ENCODE measurements at regions not wholly inside any gene's neighbourhood (a gene's known extent, or its start where the extent isn't known, plus 50 kb on each side); places are given as distances from the start of the nearest gene placed in this dataset.
"Not testable (repeated sequence)": the region's sequence is repeated elsewhere in the genome, so short reads cannot be mapped to it uniquely, and the experiment has no call there.

DNA sequence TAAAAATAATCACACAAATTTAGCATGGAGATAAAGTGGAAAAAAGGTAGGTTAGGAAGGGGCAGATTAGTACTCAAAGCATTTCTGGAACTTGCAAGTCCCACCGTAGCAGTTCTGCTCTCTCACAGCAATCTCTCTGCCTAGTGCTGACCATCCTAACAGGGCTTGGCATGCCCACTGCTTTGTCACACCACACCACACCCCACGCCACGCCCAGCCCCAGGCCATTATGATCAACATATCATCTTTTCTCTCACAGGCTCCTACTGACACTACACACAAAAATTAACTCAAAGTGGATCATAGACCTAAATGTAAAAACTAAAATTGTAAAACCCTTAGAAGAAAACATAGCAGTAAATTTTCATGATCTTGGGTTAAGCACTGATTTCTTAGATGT, 273.7 kb downstream of the DAD1 start:
- DNase-seq (ENCODE audit: low read depth in 3 of 3, low spot score in 2 of 3) = no peak

DNA sequence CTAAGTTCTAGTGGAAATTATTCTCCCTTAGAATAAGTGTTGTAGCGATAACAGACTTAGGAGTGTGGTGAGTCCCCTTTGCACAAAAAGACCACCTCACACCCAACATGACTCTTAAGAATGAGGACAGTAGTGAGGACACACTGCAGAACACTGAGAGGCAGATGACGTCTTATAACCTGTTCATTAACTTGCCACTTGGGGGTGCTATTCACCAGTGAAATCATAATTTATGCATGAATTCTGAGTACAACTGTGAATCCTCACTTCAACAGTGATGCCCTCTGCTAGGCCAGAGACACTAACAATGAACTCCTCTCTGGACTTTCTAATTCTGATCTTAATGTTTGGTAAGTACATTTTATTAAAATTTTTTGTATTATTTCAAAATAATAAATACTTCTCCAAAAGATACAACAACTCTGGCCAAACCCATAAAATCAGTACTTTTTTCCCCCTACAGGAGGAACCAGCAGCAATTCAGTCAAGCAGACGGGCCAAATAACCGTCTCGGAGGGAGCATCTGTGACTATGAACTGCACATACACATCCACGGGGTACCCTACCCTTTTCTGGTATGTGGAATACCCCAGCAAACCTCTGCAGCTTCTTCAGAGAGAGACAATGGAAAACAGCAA, 274.7 kb downstream of the DAD1 start:
- DNase-seq (ENCODE audit: low read depth in 3 of 3, low spot score in 2 of 3) = no peak

DNA sequence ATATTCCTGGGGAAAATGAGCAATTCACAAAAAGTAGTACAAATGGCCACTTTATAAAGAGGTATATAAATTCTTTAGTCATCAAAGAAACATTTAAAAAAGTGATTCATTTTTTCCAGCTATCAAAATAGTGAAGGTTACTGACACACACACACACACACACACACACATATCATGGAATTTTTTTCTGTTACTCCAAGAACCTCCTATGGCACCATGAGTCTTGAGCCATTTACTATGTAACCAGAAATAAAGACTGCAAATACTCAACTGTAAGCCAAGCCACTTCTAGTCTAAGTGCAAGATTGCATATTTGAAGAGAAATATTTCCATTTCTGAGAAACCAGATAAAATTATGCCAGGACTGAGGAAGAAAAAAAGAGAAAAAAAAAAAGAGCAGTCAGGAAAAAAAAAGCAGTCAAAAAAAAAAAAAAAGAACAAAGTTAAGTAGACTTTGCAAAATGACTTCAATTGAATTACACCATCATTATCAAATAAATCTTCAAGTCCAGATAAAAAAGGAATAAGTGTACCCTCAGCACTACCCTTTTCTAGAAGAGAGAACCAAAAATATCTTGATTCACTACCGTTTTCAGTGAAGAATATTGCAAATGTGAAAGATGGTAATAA, 275.7 kb downstream of the DAD1 start:
- no peak for DNase-seq (ENCODE audit: low read depth in 3 of 3, low spot score in 2 of 3)

DNA sequence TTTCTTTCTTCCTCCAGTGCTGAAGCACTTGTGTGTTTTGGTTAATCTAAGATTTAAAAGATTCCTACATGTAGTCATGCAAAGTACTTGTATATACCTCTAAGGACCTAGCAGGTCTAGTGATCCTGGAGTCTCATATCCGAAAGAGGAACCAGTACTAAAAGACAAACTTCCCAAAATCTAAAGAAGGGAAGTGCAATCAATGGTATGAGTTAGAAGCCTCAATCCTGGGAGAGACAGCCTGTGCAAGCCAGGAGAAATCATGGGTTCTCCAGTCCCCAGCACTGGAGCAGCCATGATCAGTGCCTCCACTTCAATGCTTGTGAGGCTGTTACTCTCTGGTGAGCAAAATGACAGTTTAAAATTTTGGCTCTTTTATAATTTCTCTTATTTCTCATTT, 277.4 kb downstream of the DAD1 start:
- no peak for DNase-seq (ENCODE audit: low read depth in 3 of 3, low spot score in 2 of 3)

DNA sequence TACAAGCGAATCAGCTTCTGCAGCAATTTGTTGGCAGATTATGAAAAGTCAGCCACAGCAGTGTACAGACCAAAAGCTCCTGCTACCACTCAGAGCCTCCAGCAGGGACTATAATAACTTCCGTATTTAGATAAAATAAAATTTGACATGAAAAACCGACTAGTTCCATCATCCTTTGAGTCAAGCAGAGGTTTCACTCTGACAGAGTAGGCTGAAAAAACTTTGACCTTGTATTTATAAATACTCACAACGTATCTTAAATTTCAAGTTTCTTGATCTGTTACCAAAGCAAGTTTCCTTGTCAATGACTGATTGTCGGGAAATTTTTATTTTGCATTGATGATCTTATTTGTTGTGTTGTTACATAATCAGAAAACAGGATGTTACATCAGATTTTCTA, 283.4 kb downstream of the DAD1 start:
- DNase-seq (ENCODE audit: low read depth in 3 of 3, low spot score in 2 of 3) = no peak

DNA sequence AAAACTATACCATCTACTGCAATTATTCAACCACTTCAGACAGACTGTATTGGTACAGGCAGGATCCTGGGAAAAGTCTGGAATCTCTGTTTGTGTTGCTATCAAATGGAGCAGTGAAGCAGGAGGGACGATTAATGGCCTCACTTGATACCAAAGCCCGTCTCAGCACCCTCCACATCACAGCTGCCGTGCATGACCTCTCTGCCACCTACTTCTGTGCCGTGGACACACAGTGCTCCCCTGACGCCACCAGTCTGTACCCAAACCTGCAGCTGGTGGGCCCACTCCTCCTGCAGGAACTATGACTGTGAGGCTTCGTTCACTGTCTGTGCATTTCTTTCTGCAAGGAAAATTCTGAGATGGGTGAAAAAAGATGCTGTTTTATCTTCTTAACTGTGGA, 284.7 kb downstream of the DAD1 start:
- DNase-seq (ENCODE audit: low read depth in 3 of 3, low spot score in 2 of 3) = no peak

DNA sequence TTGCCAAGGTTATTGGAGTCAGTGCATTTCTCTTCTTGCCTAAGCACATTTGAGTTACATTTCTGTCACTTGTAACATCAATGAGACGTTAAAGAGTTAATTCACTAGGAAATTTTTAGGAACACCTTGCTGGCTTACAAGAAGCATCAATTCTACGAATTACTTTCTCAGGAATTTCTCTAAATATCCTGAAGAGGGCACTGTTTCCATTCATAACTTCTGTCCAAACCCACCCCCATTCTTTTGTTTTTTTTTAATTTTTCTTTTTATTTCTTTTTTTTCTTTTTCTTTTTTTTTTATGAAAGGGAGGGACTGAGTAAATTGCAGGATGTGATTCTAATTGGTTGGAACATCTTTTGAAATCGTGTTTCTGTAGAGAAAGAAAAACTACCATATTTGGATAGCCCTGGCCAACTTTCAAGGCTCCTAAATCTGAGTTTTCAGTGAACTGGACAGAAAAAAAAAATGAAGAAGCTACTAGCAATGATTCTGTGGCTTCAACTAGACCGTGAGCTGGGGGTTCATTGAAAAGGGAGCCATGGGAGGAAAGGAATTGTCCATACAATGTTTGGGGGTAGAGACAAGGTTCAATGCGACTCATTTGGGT, 285.3 kb downstream of the DAD1 start:
- no peak for DNase-seq (ENCODE audit: low read depth in 3 of 3, low spot score in 2 of 3)

DNA sequence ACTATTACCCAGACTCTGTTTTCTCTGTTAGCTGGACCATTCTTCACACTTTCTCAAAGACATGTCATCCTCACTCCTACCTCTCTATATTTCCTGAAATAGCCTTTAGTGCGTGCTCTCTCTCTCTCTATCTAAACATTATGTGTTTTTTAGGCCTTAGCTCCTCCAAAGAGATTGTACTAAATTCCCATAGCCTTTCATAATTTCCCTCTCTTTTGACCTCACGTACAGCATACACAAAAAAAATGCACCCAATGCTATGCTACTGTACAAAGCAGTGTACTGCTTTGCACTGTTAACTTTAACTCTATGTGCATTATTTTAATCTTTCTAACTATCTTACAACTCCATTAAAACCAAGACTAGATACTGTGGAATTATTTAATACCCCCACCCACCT, 288.4 kb downstream of the DAD1 start:
- DNase-seq (ENCODE audit: low read depth in 3 of 3, low spot score in 2 of 3) = no peak

DNA sequence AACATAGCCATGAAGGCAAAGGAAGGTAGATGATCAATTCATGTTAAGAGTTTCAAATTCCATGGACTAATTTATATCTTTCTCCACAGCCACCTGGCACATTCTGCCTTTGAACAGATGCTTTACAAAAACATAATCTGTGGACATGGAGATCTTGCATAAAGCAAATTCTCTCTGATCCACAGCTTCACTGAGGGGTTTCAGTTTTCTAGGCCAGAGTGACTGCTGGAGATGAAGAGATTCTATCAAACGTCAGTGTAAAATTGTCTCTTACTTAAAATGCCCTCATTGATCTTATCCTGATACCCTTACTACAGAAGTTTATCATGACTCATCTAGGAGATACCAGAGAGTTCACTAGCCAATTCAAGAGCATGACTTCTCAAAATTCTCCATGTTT, 291.6 kb downstream of the DAD1 start:
- no peak for DNase-seq (ENCODE audit: low read depth in 3 of 3, low spot score in 2 of 3)

DNA sequence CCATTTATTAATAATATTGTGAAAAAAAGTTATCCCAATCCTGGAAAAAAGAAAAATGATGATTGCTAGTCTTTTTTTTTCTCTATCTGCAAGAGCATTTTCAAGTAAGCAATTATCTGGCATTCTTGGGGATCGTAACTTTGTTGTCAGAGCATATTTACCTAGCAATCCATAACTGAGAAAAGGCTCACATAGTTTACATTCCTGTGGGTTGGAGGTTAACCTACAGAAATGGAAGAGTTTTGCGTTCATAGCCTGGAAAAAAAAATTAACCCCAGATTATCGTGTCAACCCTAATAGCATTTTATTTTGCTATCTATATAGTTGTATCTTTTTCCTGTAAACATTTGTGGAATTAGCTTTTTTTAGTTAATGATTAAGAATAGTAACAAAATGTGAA, 292.3 kb downstream of the DAD1 start:
- no peak for DNase-seq (ENCODE audit: low read depth in 3 of 3, low spot score in 2 of 3)

DNA sequence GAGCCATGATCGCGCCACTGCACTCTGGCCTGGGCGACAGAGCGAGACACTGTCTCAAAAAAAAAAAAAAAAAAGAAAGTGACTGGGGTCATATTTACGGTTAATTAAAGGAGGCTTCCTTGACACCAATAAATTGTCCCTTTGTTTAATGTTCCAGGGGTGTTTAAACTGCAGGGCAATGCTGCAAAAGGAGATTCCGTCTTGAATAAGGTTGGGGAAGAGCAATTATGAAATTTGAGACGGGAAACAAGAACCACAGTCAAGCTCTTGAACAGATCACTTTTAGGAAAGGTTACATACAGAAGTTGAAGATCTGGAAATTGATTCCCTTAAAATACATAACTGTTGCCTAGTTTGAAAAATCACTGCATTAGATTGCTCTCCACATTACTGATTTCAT, 292.9 kb downstream of the DAD1 start:
- no peak for DNase-seq (ENCODE audit: low read depth in 3 of 3, low spot score in 2 of 3)

DNA sequence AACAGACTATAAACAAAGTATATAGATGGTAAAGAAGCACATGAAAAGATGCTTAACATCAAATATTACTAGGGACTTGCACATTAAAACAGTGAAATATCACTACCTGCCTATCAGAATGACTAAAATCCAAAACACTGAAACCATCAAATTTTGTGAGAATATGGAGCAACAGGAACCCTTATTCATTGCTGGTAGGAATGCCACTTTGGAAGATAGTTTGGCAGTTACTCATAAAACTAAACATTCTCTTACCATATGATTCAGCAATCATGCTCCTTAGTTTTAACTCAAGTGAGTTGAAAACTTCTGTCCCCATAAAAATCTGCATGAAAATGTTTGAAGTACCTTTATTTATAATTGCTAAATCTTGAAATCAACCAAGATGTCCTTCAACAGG, 297.6 kb downstream of the DAD1 start:
- DNase-seq (ENCODE audit: low read depth in 3 of 3, low spot score in 2 of 3) = no peak

DNA sequence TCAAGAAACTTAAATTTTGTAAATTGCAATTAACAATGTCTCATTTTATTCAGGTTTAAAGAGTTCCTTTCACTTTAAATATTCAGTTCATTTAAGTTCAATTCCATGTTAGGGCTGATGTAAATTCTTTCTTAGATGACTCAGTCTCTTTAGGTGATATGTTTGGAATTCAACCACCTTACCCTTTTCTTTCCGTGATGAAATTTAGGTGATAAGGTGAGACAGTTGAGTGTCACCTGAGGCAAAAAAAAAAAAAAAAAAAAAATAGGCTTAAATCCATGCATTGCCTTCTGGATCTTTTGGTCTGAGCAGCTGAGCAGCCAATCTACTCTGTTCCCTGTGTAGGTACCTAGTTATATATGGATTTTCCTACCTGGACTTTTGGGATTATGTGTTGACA, 299.5 kb downstream of the DAD1 start:
- DNase-seq (ENCODE audit: low read depth in 3 of 3, low spot score in 2 of 3) = no peak

DNA sequence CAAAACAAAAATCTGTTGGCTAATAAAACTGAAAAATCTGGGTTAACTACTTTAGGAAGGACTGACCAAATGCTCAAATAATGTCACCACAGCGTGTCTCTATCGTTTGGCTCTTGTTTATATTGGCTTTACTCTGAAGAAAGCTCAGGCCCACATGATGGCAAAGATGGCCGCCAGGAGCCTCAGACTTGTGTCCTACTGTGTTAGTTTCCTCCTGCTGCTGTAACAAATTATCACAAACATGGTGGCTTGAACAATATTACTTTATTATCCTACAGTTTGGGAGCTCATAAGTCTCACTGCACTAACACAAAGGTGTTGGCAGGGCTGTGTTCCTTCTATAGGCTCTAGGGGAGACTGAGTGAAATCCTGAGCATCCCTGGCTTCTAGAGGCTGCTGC, 303.0 kb downstream of the DAD1 start:
- no peak for DNase-seq (ENCODE audit: low read depth in 3 of 3, low spot score in 2 of 3)

DNA sequence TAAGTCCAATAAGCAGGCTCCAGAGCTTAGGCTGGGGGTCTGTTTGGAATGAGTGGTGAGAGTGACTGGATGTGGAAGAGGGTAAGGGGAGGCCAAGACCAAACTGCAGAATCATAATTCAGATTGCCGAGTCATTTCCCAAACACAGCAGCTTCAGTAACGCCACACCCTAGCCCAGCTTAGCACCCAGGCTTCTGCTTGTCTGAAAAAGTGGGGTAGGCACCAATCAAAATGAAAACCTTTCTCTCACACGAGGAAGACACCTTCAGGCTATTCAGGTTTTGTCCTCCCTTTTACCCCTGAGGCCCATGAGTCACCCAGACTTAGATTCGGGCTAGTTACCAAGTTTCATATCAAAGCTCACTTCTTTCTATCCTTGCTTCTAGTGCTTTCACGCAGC, 306.1 kb downstream of the DAD1 start:
- DNase-seq (ENCODE audit: low read depth in 3 of 3, low spot score in 2 of 3) = no peak

DNA sequence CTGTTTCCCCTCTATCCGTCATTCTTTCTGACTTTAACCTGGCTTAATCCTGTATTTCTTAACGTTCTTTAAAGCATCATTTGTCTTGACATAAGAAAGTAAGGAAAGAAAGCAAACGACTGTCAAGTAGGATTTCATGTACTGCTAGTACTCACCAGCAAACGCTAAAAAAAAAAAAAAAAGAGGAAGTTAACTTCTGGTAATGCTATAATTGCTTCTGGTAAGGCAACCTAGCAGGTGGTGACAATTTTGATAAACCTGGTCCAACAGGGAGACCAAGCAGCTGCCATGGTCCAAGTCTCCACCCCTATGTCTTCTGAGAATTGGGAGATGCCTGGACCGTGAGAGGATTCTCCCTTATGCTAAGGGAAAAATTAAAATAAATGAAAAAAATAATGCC, 306.6 kb downstream of the DAD1 start:
- no peak for DNase-seq (ENCODE audit: low read depth in 3 of 3, low spot score in 2 of 3)

DNA sequence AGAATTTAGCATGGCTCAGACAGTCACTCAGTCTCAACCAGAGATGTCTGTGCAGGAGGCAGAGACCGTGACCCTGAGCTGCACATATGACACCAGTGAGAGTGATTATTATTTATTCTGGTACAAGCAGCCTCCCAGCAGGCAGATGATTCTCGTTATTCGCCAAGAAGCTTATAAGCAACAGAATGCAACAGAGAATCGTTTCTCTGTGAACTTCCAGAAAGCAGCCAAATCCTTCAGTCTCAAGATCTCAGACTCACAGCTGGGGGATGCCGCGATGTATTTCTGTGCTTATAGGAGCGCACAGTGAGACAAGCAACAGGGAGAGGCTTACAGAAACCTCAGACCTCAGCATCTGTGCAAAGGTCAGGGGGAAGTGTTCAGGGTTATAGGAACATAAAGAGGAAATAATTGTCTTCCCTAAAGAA, 307.6 kb downstream of the DAD1 start:
- not testable (repeated sequence) for DNase-seq (ENCODE audit: low read depth in 3 of 3, low spot score in 2 of 3)

DNA sequence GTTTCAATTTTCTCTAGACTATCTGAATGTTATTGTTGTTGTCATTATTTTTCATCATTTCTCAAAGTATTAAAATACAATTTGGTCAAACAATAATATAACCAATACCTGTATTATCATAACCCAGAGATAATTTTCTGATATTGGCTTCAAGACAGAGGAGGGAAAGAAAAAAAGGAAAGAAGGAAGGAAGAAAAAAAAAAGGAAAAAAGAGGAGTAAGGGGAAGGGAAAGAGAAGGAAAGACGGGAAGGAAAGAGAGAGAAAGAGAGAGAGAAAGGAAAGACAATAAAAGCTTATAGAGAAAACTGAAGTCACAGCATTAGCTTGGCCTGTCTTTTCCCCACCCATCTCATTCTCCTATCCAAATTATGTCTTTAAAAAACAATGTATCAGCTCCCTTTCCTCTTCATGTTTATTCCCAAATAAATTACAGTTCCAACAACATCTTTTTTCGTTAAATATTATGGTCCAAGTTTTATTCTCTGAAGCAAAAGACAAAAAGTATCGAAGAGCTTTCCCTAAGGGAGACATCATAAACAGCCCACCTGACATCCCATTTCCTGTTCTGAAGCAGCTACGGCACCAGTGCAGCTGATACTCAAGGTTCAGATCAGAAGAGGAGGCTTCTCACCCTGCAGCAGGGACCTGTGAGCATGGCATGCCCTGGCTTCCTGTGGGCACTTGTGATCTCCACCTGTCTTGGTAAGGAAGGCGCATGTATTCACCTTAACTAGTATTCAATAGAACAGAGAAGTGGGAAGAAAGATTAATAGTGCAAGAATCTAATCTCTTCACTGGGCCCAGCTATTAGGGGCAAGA, 308.3 kb downstream of the DAD1 start:
- DNase-seq (ENCODE audit: low read depth in 3 of 3, low spot score in 2 of 3) = no peak

DNA sequence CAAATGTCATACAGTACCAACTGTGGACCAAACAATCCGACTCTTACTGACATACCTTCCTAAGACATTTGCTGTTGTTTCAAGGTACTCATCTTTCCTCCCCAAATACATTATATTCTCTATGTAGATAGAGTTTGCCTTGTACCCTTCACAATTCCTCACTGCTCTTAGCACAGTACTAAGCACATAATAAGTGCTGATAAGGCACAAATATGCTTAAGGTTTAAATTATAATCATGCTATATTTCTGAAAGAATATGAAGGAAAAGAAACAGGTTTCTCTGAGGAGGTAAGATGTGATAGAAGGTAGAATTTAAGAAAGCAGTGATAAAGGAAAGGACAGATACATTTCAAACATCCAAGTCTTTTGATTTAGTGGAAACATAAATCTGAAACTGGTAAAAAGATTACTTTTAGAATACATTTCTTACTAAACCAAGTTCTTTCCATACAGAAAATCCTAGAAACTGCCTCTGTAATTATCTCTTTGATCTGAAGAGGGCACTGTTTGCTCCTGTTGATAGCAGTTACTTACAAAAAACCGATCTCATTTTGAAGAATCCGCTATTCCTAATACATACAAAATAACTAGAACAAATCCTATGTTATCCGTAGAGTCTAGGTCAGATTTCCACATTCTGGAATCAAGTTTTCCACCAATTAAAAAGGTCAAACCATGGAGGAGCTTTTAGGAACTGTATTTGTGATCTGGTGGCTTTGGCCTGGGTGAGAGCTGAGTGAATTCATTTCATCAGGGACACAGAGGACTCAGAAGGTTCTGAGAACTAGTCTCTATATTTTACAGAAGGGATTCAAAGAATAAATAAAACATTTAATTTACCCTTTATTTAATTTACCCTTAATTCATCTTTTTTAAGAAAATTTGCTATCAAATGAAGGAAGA, 311.9 kb downstream of the DAD1 start:
- DNase-seq (ENCODE audit: low read depth in 3 of 3, low spot score in 2 of 3) = no peak

Measured in right renal cortex interstitium (tissue), 3 donors.